ENCODE measurements at regions not wholly inside any gene's neighbourhood (a gene's known extent, or its start where the extent isn't known, plus 50 kb on each side); places are given as distances from the start of the nearest gene placed in this dataset.

GRCh38 chr20:24891546-24892393, 57.3 kb upstream of the CST7 start:
- no peaks in the 10 kb centered on the region for H3K9me3 ChIP-seq
- intact Hi-C loops (cut with DNase I; ENCODE audit: low total_unique reads) = no loop called here
- H3K4me3 ChIP-seq = no peak overlapping the region
- no peak overlapping the region for H3K27ac ChIP-seq
- H3K36me3 ChIP-seq = no peaks in the 10 kb centered on the region
- no peak for DNase-seq
- H3K27me3 ChIP-seq = no peaks in the 10 kb centered on the region
- TF ChIP-seq CTCF (IDR thresholded peaks at IDR 0.05) = no peak
- no peaks in the 10 kb centered on the region for H3K4me1 ChIP-seq

GRCh38 chr20:24892522-24892921, 56.5 kb upstream of the CST7 start:
- no peak overlapping the region for H3K4me3 ChIP-seq

GRCh38 chr20:24892931-24893330, 56.1 kb upstream of the CST7 start:
- Histone ChIP-seq H3K27me3 (no peaks in the 10 kb centered on the region), H3K36me3 (no peaks in the 10 kb centered on the region), H3K4me1 (no peaks in the 10 kb centered on the region), H3K9me3 (no peaks in the 10 kb centered on the region), H3K27ac (no peak overlapping the region), H3K4me3 (no peak overlapping the region)
- intact Hi-C loops (cut with DNase I; ENCODE audit: low total_unique reads) = no loop called here
- no peak for TF ChIP-seq CTCF (IDR thresholded peaks at IDR 0.05)
- no peak for DNase-seq

More at GRCh38 chr20:24892522-24892921, 56.5 kb upstream of the CST7 start:
- no peaks in the 10 kb centered on the region for H3K27me3 ChIP-seq
- DNase-seq = no peak
- H3K36me3 ChIP-seq = no peaks in the 10 kb centered on the region
- TF ChIP-seq CTCF (IDR thresholded peaks at IDR 0.05) = no peak
- intact Hi-C loops (cut with DNase I; ENCODE audit: low total_unique reads) = no loop called here
- H3K27ac ChIP-seq = no peak overlapping the region
- H3K4me1 ChIP-seq = no peaks in the 10 kb centered on the region
- H3K9me3 ChIP-seq = no peaks in the 10 kb centered on the region

- Histone ChIP-seq H3K27ac (no peak overlapping the region), H3K9me3 (peaks cover 0 to 13% (median 0%) of the 10 kb centered on the region in 3 donors), H3K4me1 (no peaks in the 10 kb centered on the region), H3K27me3 (no peaks in the 10 kb centered on the region), H3K36me3 (no peaks in the 10 kb centered on the region), H3K4me3 (no peak overlapping the region)
- no peak for TF ChIP-seq CTCF (IDR thresholded peaks at IDR 0.05)
- no peak for DNase-seq
- intact Hi-C loops (cut with DNase I; ENCODE audit: low total_unique reads) = no loop called here
These were observed 54.6 kb upstream of the CST7 start for GRCh38 chr20:24894488-24894887.

- intact Hi-C loops (cut with DNase I; ENCODE audit: low total_unique reads) = no loop called here
- DNase-seq = no peak
- Histone ChIP-seq H3K36me3 (no peaks in the 10 kb centered on the region), H3K27me3 (no peaks in the 10 kb centered on the region), H3K4me3 (no peak overlapping the region), H3K27ac (no peak overlapping the region), H3K4me1 (no peaks in the 10 kb centered on the region), H3K9me3 (peaks cover 0 to 18% (median 5%) of the 10 kb centered on the region in 3 donors)
- no peak for TF ChIP-seq CTCF (IDR thresholded peaks at IDR 0.05)
These were observed 54.1 kb upstream of the CST7 start for GRCh38 chr20:24894967-24895366.
